ENCODE measurements at regions not wholly inside any gene's neighbourhood (a gene's known extent, or its start where the extent isn't known, plus 50 kb on each side); places are given as distances from the start of the nearest gene placed in this dataset.

DNA sequence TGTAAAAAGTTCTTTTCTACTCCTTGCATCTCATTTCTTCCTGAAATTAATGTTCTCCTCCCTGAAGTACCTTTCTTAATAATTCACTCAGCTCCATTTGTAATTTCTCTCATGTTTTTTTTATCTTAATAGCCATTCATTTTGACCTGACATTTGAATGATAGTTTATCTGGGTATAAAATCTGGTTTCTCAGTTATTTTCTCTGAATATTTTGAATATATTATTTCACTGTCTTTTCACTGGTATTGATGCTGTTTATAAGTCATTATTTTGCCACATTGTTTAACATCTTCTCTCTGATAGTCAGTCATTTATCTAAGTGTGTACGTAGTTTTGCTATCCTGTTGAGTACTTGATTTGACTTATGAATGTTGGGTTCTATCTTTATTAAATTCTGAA lies 68.8 kb upstream of the ARHGAP18 start:
- no peak for DNase-seq (ENCODE audit: low spot score)

DNA sequence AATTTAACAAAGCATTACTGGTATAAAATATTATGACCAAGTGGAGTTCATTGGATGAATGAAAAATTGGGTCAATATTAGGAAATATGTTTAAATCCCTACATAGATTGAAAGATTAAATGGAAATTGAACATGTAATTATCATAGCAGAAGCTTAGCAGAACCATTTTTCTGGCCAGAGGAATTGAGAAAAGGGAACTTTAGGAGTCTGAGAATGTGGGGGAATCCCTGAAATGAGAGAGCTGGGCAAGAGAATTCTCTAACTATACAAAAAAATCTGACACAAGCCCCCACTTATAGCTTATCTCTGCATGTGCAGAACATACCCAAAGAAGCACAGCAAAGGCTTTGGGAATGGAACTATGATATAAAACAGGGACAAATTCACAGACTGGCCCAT lies 67.4 kb upstream of the ARHGAP18 start:
- no peak for DNase-seq (ENCODE audit: low spot score)

DNA sequence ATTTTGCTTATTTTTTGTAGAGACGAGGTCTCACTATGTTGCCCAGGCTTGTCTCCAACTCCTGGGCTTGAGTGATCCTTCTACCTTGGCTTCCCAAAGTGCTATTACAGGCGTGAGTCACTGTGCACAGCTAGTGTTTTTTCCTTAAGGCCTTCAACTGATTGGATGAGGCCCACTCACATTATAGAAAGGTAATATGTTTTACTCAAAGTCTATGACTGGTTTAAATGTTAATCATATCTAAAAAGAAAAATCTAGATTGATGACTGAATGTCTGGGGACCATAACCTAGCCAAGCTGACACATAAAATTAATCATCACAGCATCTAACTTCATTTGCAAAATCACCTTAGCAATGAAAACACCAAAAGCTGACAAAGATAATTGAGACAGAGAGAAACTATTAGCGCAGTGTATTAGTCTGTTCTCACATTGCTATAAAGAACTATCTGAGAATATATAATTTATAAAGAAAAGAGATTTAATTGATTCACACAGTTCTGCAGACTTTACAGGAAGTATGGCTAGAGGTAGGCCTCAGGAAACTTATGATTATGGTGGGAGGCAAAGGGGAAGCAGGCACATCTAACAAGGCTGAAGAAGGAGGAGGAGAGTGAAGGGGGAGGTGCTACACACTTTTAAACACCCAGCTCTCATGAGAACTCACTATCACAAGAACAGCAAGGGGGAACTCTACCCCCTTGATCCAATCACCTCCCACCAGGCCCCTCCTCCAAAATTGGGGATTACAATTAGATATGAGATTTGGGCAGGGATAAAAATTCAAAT lies 66.8 kb upstream of the ARHGAP18 start:
- no peak for DNase-seq (ENCODE audit: low spot score)

DNA sequence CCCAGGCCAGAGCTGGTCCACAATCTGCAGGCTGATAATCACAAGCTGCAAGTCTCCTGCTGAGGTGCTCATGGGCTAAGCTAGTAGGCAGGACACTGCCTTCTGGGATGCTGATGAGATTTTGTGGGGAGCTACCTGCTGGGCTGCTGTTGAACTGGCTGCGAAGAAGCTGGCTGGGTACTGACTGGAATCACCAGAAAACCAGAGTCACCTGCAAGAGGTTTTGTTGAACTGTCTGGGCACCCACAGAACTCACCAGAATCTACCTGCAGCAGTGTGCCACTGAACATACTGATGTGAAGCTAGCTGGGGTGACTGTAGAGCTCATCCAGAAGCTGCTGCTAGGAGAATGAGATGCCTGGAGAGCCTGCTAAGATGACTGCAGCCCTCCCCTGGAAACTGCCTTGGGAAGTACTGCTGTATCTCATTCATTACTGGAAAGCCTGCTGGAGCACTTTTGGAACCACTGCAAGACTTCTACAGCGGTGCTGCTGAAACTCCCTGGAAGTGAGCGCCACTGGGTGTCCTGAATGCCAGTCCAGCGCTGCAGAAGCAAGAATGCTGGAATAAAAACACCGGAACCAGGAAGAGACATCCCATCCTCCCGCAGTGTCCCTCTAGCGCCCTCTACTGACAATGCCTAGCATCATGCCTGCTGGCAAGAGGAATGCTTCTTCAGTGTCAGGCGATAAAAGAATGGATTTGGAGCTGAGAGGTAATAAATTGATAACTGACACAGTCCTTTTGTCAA lies 64.9 kb upstream of the ARHGAP18 start:
- DNase-seq (ENCODE audit: low spot score), result peak; percentile 82

DNA sequence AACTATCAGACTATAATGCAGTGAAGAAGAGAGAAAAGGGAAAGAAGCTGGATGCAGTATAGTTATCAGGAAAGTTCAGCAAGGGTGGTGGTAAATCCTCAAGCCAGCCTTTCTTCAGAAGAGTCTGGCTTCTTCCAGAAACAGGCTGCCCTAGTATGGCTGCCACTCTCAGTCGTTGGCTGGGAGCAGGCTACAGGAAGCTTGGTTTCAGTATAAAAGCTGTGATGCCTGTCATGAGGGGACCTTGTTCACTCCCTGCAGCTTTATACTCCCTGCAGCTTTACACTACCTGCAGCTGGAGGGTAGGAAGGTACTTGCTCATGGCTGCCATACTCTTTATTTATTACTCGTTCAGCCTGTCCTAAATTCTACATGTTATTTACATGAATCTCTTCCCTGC lies 63.3 kb upstream of the ARHGAP18 start:
- no peak for DNase-seq (ENCODE audit: low spot score)

DNA sequence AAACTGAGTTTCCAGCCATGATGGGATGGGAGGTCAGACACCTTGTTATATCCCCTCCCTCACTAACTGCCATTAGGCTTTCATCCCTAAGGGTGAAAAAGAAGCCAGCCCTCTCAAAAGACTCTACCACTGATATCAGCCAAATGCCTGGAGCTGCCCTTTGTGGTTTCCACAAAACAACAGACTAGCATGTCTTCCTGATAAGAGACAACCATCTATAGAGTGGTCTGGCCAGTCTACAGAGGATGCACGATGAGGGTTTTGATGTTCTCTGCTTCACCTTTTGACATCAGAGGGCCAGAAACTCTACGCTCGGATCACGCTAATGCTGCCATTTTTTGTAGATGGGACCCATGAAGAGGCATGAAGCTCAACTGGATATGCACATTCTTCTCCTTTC lies 61.7 kb upstream of the ARHGAP18 start:
- DNase-seq (ENCODE audit: low spot score), result no peak

DNA sequence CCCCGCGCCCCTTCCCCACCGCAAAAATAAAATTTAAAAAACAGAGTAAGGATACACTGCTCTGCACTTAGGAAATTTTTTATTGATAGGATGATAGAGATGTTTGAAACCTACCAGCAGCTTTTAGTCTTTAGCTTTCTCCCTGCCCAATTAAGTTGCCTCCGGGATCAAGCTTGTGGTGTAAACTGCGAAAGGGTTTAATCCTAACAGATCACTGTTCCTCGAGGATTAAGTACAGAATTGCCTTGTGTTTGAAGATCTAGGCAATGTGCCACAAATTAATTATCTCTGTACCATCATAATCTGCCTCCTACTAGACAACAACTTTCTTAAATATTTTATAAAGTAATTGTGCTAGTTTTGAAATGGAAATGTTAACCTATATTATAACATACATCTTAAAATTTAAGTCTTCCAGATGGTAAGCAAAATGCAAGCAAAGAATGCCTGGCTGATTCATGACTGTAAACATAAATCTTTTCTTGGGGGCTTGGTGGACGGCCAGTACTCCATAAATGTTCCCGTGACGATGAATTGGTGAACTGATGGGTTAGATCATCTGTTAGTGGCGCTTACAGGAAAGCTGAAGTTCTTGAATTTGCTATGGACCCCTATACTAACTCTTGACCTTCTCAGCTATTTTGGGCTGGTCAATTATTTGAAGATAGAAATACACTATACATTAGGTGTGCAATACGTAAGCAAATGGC lies 58.0 kb upstream of the ARHGAP18 start:
- peak; percentile 64 for DNase-seq (ENCODE audit: low spot score)

DNA sequence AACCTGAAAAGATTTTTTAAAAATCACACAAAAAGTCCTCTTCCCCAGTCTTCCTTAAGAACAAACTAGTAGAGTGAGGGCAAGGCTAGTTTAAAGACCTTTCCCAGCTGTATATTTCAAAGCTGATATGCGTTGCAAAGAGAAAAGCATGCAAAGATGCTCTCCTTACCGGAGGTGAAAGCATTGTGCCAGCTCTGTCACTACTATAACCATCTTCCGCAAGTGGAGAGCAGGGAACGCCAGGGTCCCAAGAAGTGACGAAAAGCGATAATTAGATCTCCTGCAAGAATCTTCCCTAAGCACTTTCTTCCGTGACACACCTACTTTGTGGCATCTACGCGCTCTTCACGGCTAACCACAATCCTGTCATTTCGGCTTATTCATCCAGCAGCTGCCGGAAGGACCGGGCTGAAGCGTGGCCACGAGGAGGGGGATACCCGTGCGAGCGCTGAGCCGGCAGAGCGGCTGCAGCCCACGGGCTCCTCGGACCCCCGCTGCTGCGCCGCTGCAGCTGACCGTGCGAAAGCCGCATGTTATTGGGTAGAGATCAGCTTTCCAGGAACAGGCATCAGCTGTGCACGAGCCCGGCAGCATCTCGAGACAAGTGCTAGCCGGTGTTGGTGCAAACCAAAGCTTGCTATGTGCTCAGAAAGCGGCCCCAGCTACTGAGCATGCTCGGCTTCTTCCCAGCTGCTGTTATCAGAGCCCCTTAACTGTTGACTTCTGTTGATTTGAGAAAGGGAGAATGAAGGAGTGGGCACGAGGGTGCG lies 57.2 kb upstream of the ARHGAP18 start:
- peak; percentile 75 for DNase-seq (ENCODE audit: low spot score)

DNA sequence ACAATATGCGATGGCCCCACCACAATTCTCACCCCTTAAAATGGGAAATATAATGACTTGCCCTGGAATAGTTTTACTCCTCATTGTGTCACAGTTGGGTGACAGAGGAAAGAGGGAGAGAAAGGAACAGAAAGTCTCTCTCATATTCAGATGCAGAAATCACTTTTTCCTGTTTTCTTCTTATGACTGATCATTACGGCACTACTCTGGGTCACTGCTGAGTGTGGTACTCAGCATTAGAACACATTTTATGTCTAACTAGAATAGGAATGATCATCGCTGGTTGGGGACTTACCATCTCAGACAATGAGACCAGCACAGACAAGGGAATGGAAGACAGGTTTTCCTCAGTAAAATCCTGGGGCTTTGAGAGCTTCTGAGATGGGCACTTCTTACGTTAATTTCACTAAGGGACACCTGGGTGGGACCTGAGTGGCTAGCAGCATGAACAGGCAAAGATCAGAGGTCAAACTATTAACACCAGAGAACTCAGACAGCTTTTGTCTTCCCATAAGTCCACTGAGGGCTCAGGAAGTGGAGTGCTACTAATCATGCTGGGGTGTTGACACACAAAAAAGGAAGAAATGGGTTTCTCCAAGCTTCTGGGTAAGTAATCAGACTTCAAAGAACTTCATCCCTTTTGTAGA lies 54.9 kb upstream of the ARHGAP18 start:
- no peak for DNase-seq (ENCODE audit: low spot score)

DNA sequence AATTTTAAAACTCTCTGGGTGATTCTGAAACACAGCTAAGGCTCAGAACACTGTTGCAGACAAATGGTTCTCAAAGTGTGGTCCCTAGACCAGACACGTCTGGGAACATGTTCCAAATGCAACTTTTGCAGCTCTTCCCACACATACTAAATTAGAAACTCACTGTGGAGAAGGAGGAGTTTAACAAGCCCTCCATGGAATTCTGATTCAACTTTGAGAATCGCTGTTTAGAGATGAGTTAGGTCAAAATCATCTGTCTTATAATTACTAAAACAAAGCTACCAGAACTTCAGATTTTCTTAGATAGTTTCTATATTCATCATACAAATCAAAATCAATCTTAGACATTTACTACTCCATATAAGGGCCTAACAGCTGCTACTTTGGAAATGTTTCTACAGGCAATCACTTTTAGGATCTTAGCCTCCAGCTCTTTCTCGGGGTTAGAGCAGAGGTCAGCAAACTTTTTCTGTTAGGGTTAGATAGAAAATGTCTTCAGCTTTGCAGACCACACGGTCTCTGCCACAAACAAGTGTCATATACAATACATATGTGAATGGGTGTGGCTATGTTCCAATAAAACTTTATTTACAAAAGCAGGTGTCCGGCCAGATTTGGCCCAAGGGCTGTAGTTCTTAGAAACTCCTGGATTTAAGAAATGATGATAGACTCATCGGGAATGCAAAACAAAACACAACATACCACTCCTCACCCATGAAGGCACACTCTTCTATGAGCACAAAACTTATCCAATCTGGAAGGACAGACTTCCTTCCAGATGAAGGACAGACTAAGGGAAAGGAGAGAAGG lies 50.0 kb upstream of the ARHGAP18 start:
- no peak for DNase-seq (ENCODE audit: low spot score)
